OCI-M2 (cell line): ENCODE measurements at regions not wholly inside any gene's neighbourhood (a gene's known extent, or its start where the extent isn't known, plus 50 kb on each side); places are given as distances from the start of the nearest gene placed in this dataset.
"Not testable (repeated sequence)": the region's sequence is repeated elsewhere in the genome, so short reads cannot be mapped to it uniquely, and the experiment has no call there.

Experiments
- DNase-seq: peaks from one replicate; lab custom pipeline; 2025; ENCODE audit not compliant: unreplicated experiment; lab: John Stamatoyannopoulos, UW

GRCh38 chr21:28714777-28715464, 277.8 kb downstream of the LTN1 start:
- no peak for DNase-seq

- no peak for DNase-seq
Measured at GRCh38 chr21:28712411-28712810, 280.3 kb downstream of the LTN1 start.

GRCh38 chr21:28705616-28706015, 287.1 kb downstream of the LTN1 start:
- DNase-seq = no peak

- DNase-seq = no peak
Measured at GRCh38 chr21:28704746-28705145, 287.9 kb downstream of the LTN1 start.

DNA sequence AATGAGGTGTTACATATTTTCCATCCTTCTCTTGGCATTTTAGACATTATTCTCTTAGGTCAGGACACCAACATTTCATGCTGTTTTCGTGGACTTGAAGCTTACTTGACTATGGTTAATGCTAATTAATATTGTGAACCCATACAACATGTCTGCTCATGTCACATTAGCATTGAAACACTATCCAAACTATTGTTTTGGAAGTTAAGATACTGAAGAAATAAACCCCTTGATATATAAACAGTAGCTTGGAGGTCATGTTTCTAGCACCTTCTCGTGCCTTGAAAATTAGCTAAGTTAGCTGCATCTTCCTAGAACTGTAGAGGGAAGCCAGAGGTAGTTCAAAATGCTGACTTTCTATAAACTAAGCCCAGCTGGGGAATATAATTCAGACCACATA, 288.8 kb downstream of the LTN1 start:
- no peak for DNase-seq

- no peak for DNase-seq
Measured at GRCh38 chr21:28699596-28700259, 292.9 kb downstream of the LTN1 start.

DNA sequence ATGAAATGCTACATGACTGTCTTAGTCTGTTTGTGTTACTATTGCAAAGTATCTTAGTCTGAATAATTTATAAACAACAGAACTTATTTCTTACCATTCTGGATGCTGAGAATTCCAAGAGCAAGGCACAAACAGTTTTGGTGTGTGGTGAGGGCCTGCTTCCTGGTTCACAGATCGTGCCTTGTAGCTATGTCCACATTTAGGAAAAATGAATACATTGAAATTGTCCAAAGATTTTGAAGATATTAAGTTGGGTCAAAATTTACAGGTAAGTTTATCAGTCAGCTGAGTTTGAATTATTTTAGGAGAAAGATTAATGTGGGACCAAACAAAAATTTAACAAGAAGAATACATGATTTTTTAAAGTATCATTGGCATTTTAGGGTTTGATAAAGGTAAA, 293.5 kb downstream of the LTN1 start:
- DNase-seq = no peak

DNA sequence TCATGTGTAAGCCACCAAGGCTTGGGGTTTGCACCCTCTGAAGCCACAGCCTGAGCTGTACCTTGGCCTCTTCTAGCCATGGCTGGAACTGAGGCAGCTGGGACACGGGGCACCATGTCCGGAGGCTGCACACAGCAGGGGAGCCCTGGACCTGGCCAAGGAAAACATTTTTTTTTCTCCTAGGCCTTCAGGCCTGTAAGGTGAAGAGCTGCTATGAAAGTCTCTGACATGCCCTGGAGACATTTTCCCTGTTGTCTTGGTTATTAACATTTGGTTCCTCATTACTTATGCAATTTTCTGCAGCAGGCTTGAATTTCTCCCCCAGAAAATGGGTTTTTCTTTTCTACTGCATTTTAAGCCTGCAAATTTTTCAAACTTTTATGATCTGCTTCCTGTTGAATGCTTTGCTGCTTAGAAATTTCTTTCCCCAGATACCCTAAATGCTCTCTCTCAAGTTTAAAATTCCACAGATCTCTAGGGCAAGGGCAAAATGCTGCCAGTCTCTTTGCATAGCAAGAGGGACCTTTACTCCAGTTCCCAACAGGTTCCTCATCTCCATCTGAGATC, 295.8 kb downstream of the LTN1 start:
- no peak for DNase-seq

DNA sequence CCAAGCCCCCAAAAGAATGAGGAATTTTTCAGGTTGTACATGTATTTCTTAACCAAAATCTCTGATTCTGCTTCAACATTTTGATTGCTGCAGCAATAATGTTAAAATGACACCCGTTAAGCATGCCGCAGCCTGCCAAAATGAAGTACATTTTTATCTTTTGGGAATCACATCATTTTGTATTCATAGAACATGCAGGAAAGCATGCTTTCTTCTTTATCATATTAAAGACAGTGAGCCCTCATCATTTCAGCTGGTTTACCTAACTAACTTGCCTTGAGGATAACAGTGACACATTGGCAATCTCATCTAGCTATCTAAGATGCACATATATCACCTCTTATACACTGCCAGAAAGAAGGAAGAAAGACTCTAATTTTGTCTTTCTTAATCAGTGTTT, 299.2 kb downstream of the LTN1 start:
- DNase-seq = no peak

GRCh38 chr21:28690196-28690595, 302.5 kb downstream of the LTN1 start:
- DNase-seq = no peak

DNA sequence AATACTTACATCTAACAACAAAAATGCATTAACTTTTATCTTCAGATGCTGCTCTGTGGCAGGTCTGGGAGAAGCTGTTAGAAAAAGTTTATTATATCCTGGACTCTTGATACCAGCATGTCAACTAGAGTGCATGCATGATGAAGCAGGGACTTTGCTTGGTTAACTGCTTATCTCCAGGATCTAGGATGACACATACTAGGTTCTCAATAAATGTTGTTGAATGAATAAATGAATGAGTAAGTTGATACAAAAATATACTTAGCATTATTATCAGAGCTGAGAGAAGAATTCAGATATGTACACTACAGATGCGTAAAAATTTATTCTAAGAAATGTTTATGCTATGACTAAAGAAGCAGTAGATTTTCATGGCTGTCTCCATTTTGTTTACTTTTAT, 304.3 kb downstream of the LTN1 start:
- no peak for DNase-seq

DNA sequence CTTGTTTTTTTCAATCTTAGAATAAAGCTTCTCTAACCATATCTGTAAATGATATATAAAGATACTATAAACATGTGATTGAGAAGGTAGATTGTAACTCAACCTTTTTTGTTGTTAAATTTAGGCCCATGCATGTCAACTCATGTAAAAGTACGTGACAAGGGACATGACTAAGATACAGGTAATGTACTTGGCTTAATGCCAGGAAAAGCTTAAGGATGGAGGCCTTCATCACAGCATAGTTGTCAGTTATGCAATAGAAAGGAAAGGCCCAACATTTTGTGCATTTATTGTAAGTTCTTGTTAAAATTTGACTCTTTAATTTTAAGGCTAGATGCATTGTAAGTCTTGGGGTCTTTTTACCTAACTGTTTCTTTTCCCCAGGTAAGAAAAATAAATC, 305.1 kb downstream of the LTN1 start:
- DNase-seq = no peak

DNA sequence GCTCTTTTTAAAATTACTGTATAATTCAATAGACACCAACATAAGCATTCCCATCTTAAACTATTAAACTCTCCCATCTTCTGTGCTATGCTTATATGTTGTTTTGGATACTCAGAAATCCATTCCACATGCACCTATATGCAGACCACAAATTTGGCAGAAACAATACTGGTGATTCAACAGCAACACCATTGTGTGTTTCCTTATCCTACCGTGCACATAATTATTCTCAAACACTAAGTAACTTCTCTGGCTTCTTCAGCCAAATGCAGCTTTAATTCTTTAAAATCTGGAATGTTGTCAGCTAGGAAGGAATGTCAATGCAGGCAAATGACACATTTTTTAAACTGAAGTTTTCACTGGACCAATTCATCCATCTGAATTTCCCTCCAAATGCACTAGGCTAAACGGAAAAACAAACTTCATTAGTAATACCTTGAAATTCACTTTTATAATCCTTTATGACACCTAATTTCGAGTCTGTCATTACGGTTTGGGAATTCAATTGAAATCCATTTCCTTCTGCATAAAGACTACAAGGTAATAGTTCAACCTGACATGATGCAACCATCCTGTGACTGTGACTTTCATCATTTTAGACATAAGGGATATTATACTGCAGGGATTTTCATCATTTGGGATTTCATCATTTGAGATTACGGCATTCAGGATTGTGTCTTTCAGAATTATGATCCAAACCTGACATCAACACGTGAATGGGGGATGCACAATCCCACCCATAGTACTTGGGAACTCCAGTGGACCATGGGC, 308.5 kb downstream of the LTN1 start:
- DNase-seq = no peak

DNA sequence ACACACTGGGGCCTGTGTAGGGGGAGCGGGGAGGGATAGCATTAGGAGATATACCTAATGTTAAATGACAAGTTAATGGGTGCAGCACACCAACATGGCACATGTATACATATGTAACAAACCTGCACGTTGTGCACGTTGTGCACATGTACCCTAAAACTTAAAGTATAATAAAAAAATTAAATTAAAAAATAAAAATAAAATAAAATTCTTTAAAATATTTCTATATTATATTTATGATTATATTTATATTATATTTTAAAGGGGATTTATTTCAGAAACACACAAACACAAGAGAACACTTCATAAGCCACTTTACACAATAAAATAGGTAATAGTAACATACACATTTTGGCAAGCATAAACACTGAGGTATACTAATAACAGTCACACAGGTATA, 309.8 kb downstream of the LTN1 start:
- not testable (repeated sequence) for DNase-seq

DNA sequence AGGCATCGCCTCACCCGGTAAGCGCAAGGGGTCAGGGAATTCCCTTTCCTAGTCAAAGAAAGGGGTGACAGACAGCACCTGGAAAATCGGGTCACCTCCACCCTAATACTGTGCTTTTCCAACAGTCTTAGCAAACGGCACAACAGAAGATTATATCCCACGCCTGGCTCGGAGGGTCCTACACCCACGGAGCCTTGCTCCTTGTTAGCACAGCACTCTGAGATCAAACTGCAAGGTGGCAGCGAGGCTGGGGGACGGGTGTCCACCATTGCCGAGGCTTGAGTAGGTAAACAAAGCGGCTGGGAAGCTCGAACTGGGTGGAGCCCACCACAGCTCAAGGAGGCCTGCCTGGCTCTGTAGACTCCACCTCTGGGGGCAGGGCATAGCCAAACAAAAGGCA, 315.6 kb downstream of the LTN1 start:
- not testable (repeated sequence) for DNase-seq

DNA sequence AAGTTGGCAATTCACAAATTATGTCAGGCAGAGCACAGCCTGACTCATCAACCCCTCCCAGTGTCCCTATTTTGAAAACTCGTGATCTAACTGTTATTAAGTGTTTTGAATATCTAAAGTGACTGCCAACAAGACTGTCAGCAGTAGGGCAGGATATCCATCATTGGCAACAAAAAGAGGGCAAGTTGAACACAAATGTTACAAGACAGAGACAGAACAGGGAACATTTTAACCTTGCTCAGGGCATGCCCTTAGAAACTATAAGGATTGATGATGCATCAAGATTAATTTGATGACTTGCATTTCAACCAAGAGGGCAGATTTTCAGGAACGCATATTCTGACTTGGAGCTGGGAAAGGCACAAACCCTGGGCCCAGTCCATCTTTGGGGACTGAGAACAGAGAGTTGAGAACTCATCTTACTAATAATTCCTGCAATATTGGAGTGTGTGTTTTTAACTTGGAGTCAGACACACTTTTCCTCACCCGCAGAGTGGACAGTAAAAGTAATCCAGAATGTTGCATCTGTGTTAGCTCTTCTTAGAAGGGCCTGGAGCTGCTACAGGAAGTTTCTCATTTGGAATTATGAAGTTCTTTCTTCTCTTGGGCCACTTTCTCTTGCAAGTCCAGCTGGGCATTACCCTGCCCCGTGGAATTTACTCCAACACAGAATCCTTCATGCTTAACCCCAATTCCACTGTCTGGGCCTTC, 317.2 kb downstream of the LTN1 start:
- DNase-seq = no peak

DNA sequence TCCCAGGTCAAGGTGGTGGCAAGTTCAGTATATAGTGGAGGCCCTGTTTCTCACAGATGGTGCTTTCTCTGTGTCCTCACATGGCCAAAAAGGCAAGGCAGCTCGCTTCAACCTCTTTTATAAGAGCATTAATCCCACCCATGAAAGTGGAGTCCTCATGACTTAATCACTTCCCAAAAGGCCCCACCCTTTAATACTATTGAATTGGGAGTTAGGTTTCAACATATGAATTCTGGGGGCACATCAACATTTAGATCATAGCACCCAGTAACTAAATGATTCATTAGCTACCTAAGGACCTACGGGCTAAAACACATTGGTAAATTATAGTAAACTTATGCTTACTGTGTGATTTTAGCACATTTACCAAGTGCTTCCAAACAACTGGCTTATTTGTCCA, 317.9 kb downstream of the LTN1 start:
- DNase-seq = no peak

GRCh38 chr21:28671549-28672195, 321.0 kb downstream of the LTN1 start:
- DNase-seq = no peak

DNA sequence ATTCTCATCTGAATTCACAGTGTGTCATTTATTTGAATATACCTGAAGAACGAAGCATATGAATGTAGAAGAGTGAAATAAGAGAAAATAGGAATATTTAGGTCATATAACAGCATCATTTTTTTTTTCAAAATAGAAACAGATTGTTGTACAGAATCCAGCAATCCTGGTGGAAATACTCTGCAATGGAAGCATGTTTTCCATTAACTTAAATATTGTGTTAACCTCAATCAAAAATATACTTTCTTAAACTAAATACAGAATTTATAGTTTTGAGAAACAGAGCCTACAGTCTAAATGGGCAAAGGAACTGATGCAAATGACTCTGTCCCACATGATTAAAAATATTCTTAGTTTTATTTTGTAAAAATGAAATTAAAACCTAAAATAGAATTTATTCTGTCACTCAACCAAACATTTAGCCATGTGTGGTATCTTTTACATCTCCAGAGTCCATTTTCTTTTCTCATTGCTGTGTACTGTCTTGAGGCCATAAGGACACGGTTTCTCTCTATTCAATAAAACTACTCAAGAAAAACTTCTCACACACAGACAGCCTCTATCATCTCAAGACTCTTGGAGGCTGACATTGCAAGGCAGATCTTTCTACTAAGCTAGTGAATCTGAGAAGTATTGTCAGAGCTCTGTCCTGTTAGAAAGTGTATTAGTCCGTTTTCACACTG, 322.6 kb downstream of the LTN1 start:
- DNase-seq = no peak

DNA sequence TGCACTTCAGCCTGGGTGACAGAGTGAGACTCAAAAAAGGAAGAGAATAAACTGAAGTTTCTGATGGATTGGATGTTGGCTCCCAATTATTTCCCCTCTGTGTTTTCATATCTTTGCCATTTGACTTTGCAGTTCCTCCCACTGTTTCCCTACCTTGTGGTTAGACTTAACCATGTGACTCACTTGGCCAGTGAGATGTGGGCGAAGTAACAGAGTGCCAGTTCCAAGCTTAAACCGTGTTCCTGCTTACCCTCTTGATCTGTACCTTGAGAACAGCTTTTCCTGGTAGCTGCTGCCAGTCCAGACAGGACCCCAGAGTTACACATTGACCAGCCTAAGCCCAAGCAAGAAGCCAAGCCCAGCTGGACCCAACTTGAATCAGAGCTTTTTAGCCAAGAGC, 323.4 kb downstream of the LTN1 start:
- DNase-seq = no peak
